ENCODE measurements at regions not wholly inside any gene's neighbourhood (a gene's known extent, or its start where the extent isn't known, plus 50 kb on each side); places are given as distances from the start of the nearest gene placed in this dataset.

DNA sequence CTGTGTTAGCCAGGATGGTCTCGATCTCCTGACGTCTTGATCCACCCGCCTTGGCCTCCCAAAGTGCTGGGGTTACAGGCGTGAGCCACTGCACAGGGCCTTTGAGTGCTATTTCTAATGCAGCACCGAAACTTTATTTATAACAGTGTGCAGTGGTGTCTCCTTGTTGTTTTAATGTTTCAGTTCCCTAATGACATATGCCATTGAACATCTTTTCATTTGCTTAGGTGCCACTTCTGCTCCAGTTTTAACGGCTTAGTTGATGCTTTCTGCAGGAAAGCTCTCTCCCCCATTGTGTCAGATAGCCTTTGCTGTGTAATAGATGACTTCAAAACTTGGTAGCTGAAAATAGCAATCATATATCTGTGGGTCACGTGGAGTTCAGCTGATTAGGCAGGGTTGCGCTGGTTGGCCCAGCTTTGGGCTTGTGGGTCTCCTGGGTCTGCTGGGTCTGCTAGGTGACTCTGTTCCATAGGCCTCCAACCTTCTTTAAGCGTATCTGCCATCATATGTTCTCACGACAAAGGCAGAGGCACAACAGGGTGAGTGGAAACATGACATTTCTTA, 76.4 kb upstream of the SHISA3 start (continued):
- TF ChIP-seq, protein P1, sequence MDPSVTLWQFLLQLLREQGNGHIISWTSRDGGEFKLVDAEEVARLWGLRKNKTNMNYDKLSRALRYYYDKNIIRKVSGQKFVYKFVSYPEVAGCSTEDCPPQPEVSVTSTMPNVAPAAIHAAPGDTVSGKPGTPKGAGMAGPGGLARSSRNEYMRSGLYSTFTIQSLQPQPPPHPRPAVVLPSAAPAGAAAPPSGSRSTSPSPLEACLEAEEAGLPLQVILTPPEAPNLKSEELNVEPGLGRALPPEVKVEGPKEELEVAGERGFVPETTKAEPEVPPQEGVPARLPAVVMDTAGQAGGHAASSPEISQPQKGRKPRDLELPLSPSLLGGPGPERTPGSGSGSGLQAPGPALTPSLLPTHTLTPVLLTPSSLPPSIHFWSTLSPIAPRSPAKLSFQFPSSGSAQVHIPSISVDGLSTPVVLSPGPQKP (IDR thresholded peaks at IDR 0.05; ENCODE audit: low read depth, low read length), result no peak
- TF ChIP-seq ZZZ3 (IDR thresholded peaks at IDR 0.05; ENCODE audit: control insufficient read depth, insufficient read length, low read depth), result no peak
- TF ChIP-seq, protein P2, sequence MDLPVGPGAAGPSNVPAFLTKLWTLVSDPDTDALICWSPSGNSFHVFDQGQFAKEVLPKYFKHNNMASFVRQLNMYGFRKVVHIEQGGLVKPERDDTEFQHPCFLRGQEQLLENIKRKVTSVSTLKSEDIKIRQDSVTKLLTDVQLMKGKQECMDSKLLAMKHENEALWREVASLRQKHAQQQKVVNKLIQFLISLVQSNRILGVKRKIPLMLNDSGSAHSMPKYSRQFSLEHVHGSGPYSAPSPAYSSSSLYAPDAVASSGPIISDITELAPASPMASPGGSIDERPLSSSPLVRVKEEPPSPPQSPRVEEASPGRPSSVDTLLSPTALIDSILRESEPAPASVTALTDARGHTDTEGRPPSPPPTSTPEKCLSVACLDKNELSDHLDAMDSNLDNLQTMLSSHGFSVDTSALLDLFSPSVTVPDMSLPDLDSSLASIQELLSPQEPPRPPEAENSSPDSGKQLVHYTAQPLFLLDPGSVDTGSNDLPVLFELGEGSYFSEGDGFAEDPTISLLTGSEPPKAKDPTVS (IDR thresholded peaks at IDR 0.05; ENCODE audit: low read depth, low read length), result no peak
- no peak for TF ChIP-seq NR2C2 (IDR thresholded peaks at IDR 0.05; ENCODE audit: borderline replicate concordance, control insufficient read depth, insufficient read length, low read depth)
- TF ChIP-seq, protein P3, sequence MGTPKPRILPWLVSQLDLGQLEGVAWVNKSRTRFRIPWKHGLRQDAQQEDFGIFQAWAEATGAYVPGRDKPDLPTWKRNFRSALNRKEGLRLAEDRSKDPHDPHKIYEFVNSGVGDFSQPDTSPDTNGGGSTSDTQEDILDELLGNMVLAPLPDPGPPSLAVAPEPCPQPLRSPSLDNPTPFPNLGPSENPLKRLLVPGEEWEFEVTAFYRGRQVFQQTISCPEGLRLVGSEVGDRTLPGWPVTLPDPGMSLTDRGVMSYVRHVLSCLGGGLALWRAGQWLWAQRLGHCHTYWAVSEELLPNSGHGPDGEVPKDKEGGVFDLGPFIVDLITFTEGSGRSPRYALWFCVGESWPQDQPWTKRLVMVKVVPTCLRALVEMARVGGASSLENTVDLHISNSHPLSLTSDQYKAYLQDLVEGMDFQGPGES (IDR thresholded peaks at IDR 0.05), result no peak
- TF ChIP-seq LARP7 (IDR thresholded peaks at IDR 0.05), result no peak
- TF ChIP-seq PAX8 (IDR thresholded peaks at IDR 0.05), result no peak
- TF ChIP-seq ZNF622 (IDR thresholded peaks at IDR 0.05), result no peak
- no peak for TF ChIP-seq NR2F1 (conservative IDR thresholded peaks at IDR 0.05)
- TF ChIP-seq IRF4 (IDR thresholded peaks at IDR 0.05; ENCODE audit: low read depth, low read length), result peak; percentile 47; the same call in 1 of the 2 replicates
- TF ChIP-seq, protein P4, sequence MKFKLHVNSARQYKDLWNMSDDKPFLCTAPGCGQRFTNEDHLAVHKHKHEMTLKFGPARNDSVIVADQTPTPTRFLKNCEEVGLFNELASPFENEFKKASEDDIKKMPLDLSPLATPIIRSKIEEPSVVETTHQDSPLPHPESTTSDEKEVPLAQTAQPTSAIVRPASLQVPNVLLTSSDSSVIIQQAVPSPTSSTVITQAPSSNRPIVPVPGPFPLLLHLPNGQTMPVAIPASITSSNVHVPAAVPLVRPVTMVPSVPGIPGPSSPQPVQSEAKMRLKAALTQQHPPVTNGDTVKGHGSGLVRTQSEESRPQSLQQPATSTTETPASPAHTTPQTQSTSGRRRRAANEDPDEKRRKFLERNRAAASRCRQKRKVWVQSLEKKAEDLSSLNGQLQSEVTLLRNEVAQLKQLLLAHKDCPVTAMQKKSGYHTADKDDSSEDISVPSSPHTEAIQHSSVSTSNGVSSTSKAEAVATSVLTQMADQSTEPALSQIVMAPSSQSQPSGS (IDR thresholded peaks at IDR 0.05; ENCODE audit: low read length), result peak; percentile 41; the same call in 1 of the 2 replicates
- TF ChIP-seq, protein P5, sequence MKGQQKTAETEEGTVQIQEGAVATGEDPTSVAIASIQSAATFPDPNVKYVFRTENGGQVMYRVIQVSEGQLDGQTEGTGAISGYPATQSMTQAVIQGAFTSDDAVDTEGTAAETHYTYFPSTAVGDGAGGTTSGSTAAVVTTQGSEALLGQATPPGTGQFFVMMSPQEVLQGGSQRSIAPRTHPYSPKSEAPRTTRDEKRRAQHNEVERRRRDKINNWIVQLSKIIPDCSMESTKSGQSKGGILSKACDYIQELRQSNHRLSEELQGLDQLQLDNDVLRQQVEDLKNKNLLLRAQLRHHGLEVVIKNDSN (IDR thresholded peaks at IDR 0.05; ENCODE audit: borderline replicate concordance, extremely low read length, insufficient read depth, low read depth, low read length), result peak; percentile 21
- no peak for TF ChIP-seq JUNB (IDR thresholded peaks at IDR 0.05)
- no peak for TF ChIP-seq TCF7 (IDR thresholded peaks at IDR 0.05; ENCODE audit: borderline replicate concordance)
- no peak for TF ChIP-seq SRF (IDR thresholded peaks at IDR 0.05; ENCODE audit: low read depth in 2 of 2, low read length in 2 of 2)
- no peak for TF ChIP-seq YY1 (IDR thresholded peaks at IDR 0.05; ENCODE audit: low read depth, low read length)
- TF ChIP-seq, protein P6, sequence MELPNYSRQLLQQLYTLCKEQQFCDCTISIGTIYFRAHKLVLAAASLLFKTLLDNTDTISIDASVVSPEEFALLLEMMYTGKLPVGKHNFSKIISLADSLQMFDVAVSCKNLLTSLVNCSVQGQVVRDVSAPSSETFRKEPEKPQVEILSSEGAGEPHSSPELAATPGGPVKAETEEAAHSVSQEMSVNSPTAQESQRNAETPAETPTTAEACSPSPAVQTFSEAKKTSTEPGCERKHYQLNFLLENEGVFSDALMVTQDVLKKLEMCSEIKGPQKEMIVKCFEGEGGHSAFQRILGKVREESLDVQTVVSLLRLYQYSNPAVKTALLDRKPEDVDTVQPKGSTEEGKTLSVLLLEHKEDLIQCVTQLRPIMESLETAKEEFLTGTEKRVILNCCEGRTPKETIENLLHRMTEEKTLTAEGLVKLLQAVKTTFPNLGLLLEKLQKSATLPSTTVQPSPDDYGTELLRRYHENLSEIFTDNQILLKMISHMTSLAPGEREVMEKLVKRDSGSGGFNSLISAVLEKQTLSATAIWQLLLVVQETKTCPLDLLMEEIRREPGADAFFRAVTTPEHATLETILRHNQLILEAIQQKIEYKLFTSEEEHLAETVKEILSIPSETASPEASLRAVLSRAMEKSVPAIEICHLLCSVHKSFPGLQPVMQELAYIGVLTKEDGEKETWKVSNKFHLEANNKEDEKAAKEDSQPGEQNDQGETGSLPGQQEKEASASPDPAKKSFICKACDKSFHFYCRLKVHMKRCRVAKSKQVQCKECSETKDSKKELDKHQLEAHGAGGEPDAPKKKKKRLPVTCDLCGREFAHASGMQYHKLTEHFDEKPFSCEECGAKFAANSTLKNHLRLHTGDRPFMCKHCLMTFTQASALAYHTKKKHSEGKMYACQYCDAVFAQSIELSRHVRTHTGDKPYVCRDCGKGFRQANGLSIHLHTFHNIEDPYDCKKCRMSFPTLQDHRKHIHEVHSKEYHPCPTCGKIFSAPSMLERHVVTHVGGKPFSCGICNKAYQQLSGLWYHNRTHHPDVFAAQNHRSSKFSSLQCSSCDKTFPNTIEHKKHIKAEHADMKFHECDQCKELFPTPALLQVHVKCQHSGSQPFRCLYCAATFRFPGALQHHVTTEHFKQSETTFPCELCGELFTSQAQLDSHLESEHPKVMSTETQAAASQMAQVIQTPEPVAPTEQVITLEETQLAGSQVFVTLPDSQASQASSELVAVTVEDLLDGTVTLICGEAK (IDR thresholded peaks at IDR 0.05; ENCODE audit: borderline replicate concordance), result peak; percentile 92
- 0 out of 4 replicates have a peak, but pooled peaks of 1 of the 2 experiments have one; percentile 4 for TF ChIP-seq BHLHE40 (IDR thresholded peaks at IDR 0.05; ENCODE audit: borderline replicate concordance in 1 of 2, low read depth in 2 of 2, low read length in 1 of 2)
- TF ChIP-seq GATAD2B (conservative IDR thresholded peaks at IDR 0.05; ENCODE audit: low read depth), result no peak
